GM21515 (cell line): ENCODE measurements at regions not wholly inside any gene's neighbourhood (a gene's known extent, or its start where the extent isn't known, plus 50 kb on each side); places are given as distances from the start of the nearest gene placed in this dataset.
"Not testable (repeated sequence)": the region's sequence is repeated elsewhere in the genome, so short reads cannot be mapped to it uniquely, and the experiment has no call there.

Source experiments
- ATAC-seq: cut with Tn5 transposase; IDR thresholded peaks from one replicate; pipeline ENCODE4 v1.9.1; 2021; ENCODE audit not compliant: unreplicated experiment

DNA sequence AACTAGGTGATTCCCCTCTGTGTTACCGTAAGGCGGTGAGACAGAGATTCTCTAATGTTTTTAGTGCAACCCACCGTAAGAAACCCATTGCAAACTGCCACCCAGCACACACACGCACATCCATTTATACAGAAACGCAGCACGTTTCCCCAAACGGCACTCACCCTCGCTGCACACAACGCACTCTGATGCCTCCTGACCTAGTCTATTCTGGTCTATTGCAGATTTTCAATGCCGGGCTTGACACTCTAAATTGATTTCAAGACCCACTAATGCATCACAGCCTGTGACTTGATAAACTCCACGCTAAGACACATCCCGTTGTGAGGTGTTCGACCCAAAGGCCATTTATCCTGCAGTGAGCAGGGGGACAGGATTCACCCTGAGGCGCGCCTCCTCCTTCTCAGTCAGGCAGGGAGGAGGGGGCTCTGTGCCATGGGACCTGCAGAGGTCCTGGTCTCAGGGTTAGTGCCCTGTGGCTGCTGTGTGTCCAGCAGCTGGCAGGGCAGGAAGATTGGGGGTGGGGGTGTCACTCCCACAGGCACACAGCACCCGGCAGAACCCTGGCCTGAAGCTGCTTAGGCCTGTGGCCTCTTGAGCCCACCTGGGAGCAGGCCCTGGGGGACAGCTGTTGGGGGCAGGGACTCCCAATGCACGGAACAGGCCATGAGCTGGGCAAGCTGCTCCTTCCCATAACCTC is 335.6 kb downstream of the PREX1 start:
- no peak for ATAC-seq

DNA sequence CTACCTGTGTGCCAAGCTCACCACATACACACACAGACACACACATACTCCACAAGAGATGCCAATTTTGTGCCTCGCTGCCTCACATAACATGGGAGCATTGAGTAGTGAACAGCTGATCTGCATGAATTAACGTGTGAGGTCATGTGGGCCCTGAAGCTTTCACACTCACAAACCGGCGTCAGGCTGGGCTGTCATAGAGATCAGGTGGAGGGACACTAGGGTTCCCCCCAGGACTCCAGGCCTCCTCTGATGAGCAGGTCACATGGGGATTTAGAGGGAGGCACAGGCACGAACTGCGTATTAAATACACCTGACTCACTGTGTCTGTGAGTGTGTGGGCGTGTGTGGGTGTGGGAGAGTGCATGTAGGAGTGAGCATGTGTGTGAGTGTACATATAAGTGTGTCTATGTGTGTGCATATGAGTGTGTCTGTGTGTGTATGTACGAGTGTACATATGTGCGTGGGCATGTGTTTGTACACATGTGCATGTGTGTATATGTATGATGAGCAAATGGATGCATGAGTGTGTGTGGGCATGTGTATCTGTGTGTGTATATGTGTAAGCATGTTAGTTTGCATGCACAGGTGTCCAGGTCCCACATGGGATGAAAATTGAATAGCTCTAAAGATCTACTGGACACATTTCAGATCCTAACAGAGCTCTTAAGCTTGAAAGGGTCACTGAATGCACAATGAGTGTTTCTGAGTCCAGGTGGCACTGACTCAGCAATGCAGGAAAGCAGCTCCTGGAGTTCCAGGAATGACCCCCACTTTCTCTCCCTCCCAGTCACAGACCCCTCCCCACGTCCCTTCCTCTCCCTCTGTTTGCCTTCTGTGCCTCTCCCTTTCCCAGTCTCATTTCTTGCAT is 336.6 kb downstream of the PREX1 start:
- no peak for ATAC-seq

DNA sequence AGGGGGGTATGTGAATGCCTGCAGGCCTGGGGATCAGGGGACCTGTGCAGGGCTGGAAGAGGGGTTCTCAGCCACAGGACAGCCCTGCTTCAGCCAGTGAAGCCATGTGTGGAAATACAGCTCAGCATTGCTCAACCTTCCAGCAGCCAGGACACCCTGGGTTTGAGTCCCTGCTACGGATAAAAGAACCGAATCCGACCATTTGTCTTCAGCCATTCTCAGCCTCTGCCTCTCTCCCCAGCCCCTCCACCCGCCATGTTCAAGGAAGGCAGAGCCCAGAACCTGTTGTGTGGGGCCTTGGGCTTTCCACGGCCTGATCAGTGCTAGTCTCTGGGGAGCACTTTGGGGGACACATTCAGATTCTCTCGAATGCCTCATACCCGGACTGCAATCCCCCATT is 337.5 kb downstream of the PREX1 start:
- not testable (repeated sequence) for ATAC-seq

DNA sequence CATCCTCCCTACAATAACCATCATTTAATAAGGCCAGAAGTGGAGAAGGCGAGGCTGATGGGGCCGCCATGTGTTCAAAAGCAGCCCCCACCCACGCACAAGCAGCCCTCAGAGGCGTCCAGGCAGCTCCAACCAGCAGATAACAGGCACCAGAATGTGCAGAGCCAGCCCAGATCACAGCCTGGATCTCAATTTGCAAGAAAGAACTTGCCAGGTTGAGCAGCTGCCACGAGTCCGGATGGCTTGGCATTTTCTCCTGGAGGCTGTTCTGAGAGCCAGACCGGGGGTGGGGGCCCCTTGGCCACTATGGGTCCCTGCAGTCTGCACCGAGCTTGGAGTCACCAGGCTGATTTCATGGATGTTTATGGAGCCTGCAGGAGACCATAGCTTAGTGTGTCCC is 338.1 kb downstream of the PREX1 start:
- no peak for ATAC-seq

DNA sequence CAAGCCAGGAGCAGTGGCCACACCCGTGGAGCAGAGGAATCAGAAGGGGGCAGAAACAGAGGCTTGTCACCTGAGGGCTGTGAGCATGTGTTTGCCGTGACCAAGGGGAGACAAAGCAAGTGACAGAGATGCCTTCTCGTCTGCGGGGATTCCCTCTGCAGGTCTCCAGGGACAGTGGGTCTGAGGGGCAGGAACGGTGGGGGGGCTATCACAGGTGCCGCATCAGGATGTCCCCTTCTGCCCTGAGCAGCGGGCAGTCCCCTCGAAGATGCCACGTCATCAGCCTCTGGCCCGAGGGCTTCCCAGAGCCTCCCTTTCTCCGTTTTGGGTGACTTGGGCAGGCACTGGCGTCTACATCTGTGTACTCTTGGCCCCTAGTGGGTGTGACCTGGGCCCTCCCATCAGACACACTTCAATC is 338.7 kb downstream of the PREX1 start:
- ATAC-seq, result no peak

DNA sequence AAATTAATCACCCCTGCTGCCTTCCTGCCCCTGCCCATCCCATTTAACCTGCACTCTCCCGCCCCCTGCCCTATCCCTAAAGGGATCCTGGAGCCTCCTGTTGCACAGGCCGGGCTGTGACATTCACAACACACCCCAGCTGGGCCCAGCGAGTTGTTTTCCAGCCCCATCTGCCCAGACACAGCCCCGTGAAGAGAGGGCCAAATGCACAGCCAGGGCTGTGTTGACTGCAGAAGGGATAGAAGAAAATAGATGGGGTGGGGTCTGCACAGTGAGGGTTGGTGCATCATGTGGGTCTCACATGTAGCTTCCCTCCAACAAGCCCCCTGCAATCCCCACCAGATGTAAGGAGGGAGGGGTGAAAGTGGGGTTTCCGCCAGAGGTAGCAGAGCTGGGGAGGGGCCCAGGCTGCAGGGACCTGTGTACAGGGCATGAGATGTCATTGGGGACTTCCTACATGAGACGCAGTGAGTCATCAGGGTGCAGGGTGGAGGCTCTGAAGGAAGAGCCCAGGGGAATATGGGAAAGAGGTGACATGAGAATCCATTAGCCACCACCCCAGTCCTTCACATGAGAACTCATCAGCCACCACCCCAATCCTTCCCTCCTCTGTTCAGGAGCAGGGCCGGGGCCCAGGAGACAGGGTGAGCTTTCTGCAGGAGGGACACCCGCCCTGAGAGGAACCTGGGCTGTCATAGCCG is 339.3 kb downstream of the PREX1 start:
- ATAC-seq, result not testable (repeated sequence)

DNA sequence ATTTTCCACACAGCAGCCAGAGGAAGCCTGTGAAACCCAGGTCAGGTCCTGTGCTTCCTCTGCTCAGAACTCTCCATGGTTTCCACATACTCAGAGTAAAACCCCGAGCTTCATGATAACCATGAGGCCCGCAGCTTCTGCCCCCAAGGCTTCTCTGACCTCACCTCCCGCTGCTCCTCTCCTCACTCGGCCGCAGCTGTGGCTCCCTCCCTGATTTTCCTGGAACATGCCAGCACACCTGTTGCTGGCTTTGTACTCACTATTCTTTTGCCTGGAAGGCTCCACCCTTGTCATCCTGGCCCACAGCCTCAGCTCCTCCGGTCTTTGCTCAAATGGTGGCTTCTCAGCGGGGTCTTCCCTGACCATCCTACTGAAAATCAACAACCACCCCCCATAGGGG is 341.7 kb downstream of the PREX1 start:
- no peak for ATAC-seq

DNA sequence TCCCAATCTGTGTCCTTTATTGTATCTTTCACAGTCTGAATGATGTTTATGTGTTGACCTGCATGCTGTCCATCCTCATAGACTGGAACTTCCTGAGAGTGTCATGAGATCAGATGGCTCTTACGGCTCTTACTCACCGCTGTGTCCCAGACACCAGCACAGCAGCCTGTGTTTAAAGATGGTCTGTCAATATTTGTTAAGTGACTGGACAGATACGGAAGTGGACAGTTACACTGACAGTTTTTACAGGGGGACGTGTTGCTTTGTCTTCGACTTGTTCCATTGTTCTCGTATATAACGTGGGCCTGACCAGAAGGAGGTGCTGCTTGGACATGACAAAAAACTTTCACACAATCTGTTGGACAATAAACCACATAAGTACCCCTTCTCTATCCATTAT is 342.6 kb downstream of the PREX1 start:
- ATAC-seq, result not testable (repeated sequence)

DNA sequence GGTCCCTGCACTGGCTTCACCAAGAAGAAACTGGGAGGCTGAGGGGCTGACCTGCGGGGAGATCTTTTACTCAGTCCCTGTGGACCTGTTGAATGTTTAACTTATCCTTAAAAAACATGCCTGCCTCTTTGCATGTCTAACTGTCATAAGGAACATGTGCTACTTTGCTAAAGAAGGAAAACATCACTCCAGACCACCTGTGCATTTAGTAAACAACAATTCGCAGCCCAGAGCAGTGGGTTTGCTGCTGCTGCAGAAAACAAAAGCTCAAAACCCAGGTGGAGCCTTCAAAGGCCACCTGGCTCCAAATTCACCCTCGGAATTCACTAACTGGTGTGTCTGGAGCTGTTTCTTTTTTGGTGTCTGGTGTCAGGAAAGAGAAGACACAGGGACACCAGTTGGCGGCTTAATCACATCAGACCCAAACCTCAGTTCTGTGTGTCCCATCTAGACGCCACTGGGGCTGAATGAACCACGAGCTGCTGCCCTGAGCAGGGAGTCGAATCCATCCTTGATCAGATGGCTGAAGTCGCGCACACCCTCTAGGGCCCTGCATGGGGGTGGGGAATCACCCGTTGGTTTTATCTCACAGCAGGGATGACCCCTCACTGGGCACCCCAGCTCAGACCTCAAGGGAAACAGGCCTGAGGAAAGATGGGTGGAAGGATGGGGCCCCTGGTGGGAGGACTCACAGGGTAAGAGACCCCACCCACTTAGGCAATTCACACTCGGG is 344.3 kb downstream of the PREX1 start:
- ATAC-seq, result no peak

DNA sequence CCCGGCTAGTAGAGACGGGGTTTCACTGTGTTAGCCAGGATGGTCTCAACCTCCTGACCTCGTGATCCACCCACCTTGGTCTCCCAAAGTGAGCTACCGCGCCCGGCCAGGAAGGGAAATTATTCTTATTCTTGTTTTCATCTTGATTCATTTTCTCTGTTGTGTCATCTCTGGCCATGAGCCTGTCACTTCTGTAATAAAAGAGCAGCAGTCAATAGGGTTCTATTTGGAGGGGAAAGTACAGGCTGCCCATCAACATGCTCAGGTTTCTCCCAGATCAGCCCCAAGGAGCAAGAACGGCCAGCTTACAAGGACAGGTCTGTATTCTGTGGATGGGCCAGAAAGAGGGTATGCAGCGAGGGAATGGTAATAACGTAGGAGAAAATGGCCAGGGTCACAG is 345.0 kb downstream of the PREX1 start:
- ATAC-seq, result no peak

DNA sequence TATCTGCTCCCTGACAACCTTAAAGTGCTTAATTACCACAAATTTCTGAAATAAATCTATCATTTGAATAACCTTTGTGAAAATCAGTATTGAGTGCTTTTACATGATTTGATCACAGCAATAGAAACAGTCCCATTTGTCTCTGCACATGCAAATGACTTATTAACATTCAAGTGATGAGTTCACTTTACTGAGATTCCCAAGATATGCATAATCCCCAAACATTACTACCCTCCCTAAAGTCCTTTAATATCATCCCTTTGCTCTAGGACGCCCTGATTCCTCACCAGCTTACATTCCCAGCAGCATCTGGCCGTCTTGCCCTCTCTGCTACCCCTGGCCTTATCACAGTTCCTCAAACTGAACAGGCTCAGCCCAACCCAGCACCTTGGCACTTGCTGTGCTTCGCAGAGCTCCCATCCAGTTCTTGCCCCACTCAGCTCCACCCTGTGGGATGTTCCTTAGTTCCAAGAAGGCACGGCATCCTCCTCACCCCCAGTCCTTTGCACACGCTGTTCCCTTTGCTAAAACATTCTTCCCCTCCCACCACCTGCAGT is 347.5 kb downstream of the PREX1 start:
- no peak for ATAC-seq

DNA sequence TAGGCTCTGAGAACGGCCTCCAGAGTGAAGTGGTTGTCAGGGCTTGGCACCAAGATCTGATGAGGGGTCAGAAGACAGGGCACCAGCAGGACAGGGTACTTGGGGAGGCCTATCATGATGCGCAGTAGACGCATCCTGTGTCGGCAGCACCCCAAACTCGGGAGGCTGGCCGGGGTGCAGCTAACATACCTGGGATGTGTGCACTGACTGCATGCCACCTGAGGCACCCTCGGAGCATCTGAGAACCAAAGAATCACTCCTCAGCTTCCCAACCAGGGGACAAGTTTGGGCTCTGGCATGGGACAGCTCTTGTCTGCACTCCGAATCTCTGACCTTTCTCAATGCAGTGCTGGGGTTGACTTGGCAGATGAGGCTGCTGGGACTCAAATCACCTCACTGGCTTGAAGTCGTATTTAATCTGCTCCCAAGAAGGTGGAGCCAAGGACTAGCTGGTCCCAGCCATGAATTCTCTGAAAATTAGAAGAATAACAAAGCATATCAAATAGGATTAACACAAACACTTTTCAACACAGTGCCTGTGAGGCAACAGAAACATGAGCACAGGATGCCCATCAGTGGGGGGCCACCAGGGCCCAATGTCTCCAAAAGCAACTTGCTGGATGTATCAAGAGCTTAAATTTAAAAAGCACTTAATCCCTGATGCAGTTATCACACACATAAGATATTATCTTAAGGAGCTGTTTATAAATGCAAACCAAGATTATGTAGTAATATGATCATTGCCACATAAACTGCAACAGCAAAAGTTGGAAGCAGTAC is 348.8 kb downstream of the PREX1 start:
- ATAC-seq, result no peak

DNA sequence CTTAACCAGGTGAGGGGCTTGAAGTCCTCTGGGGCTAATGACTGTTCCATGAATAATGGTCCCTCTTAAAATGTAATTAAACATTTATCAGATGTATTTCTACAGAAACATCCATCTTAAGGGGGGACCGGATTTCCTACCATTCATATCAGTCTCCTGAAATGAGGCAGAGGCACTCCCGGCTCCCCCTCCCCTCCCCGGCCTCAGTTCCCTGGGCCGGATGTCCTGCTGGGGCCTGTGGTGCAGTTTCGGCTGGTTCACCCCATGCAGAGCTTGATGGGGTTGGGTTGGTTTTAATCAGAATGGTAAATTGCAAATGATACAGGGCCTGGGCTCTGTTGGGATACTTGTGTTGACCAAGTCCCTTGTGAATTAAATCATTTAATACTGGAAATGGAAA is 349.4 kb downstream of the PREX1 start:
- no peak for ATAC-seq

DNA sequence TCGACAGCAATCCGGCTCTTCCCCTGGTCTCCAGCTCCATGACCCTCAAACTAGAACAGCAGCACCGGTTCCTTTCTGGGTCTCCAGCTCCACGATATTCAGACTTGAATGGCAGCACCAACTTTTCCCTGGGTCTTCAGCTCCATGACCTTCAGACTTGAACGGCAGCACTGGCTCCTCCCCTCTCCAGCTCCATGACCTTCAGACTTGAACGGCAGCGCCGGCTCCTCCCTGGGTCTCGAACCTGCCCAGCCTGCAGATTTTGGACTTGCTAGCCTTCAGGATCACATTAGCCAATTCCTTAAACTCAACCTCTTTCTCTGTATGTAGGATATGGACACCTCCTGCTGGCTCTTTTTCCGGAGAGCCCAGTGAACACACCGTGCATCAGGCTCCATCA is 350.9 kb downstream of the PREX1 start:
- ATAC-seq, result no peak

DNA sequence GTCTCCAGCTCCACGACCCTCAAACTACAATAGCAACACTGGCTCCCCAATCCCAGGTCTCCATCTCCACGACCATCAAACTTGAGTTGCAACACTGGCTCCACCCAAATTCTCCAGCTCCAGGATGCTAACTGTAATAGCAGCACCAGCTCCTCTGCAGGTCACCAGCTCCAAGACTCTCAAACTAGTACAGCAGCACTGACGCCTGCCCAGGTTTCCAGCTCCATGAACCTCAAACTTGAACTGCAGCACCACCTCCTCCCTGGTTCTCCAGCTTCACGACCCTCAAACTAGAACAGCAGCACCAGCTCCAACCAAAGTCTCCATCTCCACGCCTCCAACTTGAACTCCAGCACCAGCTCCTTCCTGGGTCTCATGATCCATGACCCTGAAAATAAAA is 353.8 kb downstream of the PREX1 start:
- ATAC-seq, result no peak

DNA sequence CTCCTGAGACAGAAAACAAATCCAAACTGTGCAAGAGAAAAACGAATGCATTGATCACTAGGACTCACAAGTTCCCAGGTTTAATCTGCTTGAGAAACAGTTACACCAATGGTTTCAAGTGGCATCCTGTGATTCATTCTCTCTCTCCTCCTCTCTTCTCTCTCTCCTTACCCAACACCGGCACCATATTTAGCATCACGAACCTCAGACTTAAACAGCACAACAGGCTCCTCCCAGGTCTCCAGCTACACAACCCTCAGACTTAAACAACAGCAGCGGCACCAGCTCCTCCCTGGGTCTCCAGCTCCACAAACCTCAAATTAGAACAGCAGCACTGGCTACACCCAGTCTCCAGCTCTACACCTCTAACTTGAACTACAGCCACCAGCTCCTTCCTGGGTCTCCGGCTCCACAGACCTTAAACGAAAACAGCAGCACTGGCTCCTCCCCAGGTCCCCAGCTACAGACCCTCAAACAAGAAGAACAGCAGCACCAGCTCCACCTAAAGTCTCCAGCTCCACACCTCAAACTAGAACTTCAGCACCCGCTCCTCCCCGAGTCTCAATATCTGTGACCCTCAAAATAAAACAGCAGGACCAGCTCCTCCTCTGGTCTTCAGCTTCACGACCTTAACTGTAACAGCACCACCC is 355.9 kb downstream of the PREX1 start:
- ATAC-seq, result no peak

DNA sequence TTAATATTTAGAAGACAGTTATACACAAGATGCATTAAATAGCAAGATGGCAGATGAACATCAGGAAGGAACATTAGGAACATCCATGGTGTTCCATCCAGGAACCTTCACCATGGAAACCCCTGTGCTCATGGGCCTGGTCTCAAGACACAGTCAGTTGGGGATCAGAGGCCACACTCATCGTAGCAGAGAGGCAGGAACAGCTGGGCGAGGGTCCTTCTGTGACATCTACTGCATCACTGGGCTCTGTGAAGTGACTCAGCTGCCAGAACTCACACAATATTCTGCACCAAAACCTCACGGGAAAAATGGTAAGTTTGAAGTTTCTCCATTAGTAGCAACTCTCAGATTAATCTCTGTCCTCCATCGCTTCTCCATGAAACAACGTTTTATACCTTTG is 356.6 kb downstream of the PREX1 start:
- ATAC-seq, result no peak

DNA sequence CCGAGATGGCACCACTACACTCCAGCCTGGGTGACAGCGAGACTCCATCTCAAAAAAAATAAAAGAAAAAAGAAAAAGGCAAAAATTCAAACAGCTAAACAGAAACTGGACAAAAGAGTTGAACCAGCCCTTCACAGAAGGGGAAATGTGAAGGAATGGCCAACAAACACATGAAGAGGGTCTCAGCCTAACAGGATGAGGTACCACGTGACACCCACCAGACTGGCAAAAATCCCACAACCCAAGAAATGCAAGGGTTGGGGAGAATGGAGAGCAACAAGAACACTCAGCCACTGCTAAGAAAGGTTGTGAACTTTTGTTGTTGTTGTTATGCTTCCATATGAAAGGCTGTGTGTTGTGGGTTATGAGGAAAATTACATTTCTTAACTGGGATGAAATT is 357.7 kb downstream of the PREX1 start:
- no peak for ATAC-seq

DNA sequence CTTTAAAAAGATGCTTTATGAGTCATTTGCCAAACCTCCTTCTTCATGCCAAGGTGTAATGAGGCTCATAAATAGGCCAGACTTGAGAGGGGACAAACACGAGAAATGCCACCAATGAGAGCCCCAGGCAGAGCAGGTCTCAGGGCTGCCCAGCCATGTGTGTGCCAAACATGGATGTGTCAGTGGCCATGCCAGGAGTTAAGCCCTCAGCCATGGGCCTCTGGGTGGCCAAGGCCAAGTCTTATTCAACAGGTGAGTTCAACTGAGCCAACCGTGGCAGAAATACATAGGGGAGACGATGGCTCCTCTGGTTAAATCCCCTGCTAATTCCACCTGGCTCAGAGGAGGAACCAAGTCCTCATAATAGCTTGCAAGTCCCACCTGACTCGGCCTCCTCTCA is 358.8 kb downstream of the PREX1 start:
- no peak for ATAC-seq

DNA sequence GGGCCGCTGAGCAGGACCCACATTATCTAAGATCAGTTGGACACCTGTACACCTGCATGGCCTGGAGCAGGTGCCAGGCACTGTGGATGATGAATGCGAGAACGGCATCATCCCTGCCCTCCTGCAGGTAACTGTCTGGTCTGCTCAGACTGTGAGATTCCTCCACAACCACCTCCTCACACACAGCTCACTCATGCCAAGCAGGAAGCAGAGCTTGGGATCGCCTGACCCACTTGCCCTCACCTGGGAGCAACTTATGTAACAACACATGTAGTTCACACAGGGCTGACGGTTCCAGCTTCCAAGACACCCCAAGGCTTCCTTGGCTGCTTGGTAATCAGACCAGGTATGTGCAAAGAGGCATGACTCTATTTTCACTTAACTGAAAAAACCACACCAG is 359.2 kb downstream of the PREX1 start:
- ATAC-seq, result no peak
